Sigmoid colon (tissue), 4 donors: ENCODE measurements at regions not wholly inside any gene's neighbourhood (a gene's known extent, or its start where the extent isn't known, plus 50 kb on each side); places are given as distances from the start of the nearest gene placed in this dataset.

Source experiments
- CTCF ChIP-seq, 4 experiments: fragments of 450-650 bp in 3 of 4; fragments of 200-600 bp in 1 of 4; IDR thresholded peaks; one replicate each; pipeline ENCODE4 v1.5.1; 2016 to 2019; ENCODE audit warnings: antibody characterized with exemption in 4 of 4, mild to moderate bottlenecking in 3 of 4, moderate library complexity in 2 of 4
- POLR2A ChIP-seq, 2 donors: fragments of 450-650 bp; IDR thresholded peaks; one replicate each; pipeline ENCODE4 v1.6.1; 2016; ENCODE audit warnings: antibody characterized with exemption in 2 of 2, mild to moderate bottlenecking in 2 of 2, moderate library complexity in 2 of 2
- POLR2AphosphoS5 ChIP-seq, 4 donors: sonication (generic); formaldehyde crosslinking; IDR thresholded peaks; one replicate each; pipeline ENCODE4 v1.6.1; 2017; ENCODE audit warnings: antibody characterized with exemption in 4 of 4

- TF ChIP-seq CTCF (IDR thresholded peaks at IDR 0.05) (no peak), POLR2A (IDR thresholded peaks at IDR 0.05) (no peak), POLR2AphosphoS5 (IDR thresholded peaks at IDR 0.05) (no peak)
Observed at GRCh38 chr3:21142031-21142430, 609.0 kb downstream of the ZNF385D start.
